ENCODE measurements at regions not wholly inside any gene's neighbourhood (a gene's known extent, or its start where the extent isn't known, plus 50 kb on each side); places are given as distances from the start of the nearest gene placed in this dataset.

DNA sequence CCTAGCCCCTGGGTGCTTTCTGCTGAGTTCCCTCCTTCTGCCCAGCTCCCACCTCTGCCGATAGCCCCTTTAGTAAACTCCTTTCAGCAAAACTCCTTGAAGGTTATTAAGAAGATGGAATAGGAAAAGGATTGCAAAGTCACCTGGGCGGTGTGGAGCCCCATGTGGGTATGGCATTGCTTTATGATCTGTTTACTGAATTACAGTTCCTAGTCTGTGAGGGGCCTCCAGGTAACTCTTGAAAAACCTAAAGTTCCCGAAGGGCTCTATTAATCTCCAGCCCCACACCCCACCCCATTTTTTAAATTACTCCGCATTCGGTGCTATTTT is 116.9 kb upstream of the UXS1 start (continued):
- TF ChIP-seq, protein P1, sequence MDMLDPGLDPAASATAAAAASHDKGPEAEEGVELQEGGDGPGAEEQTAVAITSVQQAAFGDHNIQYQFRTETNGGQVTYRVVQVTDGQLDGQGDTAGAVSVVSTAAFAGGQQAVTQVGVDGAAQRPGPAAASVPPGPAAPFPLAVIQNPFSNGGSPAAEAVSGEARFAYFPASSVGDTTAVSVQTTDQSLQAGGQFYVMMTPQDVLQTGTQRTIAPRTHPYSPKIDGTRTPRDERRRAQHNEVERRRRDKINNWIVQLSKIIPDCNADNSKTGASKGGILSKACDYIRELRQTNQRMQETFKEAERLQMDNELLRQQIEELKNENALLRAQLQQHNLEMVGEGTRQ (IDR thresholded peaks at IDR 0.05; ENCODE audit: borderline replicate concordance, low read depth, low read length), result no peak
- TF ChIP-seq EZH2phosphoT487 (IDR thresholded peaks at IDR 0.05; ENCODE audit: borderline replicate concordance, low read depth), result no peak
- no peak for TF ChIP-seq POLR2AphosphoS5 (IDR thresholded peaks at IDR 0.05; ENCODE audit: low read depth, low read length)
- TF ChIP-seq FOXJ3 (CRISPR knock-in tag; IDR thresholded peaks at IDR 0.05), result no peak
- no peak for TF ChIP-seq ELF1 (IDR thresholded peaks at IDR 0.05)
- TF ChIP-seq MXI1 (IDR thresholded peaks at IDR 0.05; ENCODE audit: low read depth, low read length), result no peak
- TF ChIP-seq NRF1 (IDR thresholded peaks at IDR 0.05; ENCODE audit: low read depth, low read length), result no peak
- no peak for TF ChIP-seq CTCF (IDR thresholded peaks at IDR 0.05)
- no peak for TF ChIP-seq RXRA (IDR thresholded peaks at IDR 0.05; ENCODE audit: borderline replicate concordance, low read depth)

DNA sequence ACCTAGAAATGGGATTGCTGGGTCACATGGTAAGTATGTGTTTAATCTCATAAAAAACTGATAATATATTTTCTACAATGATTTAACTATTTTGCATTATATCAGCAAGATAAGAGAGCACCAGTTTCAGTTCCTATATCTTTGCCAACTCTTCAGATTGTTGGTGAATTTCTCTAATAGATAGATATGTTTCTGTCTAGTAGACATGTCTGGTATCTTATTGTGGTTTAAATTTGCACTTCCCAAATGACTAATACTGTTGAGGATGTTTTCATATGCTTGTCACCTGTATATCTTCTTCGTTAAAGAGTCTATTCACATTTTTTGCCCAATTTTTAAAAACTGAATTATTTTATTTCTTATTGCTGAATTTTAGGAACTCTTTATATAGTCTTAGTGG is 113.8 kb upstream of the UXS1 start:
- Histone ChIP-seq H3K9me3 (no peaks in the 10 kb centered on the region), H3K79me2 (ENCODE audit: insufficient read depth) (no peaks in the 10 kb centered on the region), H4K20me1 (ENCODE audit: insufficient read depth) (no peaks in the 10 kb centered on the region), H3K27me3 (ENCODE audit: insufficient read depth) (no peaks in the 10 kb centered on the region), H3K9me2 (no peaks in the 10 kb centered on the region), H3K4me3 (ENCODE audit: low read depth in 2 of 2, low read length in 1 of 2) (no peak overlapping the region), H3K27ac (ENCODE audit: low read depth in 2 of 2, low read length in 1 of 2) (no peak overlapping the region), H3K4me2 (no peak overlapping the region), H3K4me1 (ENCODE audit: control insufficient read depth in 1 of 2, insufficient read depth in 2 of 2, low read depth in 1 of 2, low read length in 1 of 2) (no peaks in the 10 kb centered on the region; a peak in 1 of 4 replicates), H3K36me3 (replicated peaks in 1 of 2; ENCODE audit: control insufficient read depth in 1 of 2, insufficient read depth in 2 of 2, low read length in 1 of 2) (no peaks in the 10 kb centered on the region), H2AFZ (ENCODE audit: low read depth) (no peak overlapping the region), H3K9ac (no peak overlapping the region), H3F3A (replicated peaks; ENCODE audit: insufficient read depth) (no peaks in the 10 kb centered on the region)
- no peak for TF ChIP-seq CTCF (IDR thresholded peaks at IDR 0.05)
- TF ChIP-seq RCOR1 (IDR thresholded peaks at IDR 0.05; ENCODE audit: low read length), result no peak
- TF ChIP-seq FOXM1 (IDR thresholded peaks at IDR 0.05; ENCODE audit: low read depth), result no peak
- no peak for TF ChIP-seq TAF1 (IDR thresholded peaks at IDR 0.05; ENCODE audit: borderline replicate concordance, low read depth, low read length)
- TF ChIP-seq FOSL2 (IDR thresholded peaks at IDR 0.05; ENCODE audit: borderline replicate concordance, low read depth), result no peak
- no peak for TF ChIP-seq RFX5 (IDR thresholded peaks at IDR 0.05; ENCODE audit: low read length)
- TF ChIP-seq YY1 (IDR thresholded peaks at IDR 0.05; ENCODE audit: low read depth), result no peak
- no peak for TF ChIP-seq TCF12 (IDR thresholded peaks at IDR 0.05)
- TF ChIP-seq, protein P2, sequence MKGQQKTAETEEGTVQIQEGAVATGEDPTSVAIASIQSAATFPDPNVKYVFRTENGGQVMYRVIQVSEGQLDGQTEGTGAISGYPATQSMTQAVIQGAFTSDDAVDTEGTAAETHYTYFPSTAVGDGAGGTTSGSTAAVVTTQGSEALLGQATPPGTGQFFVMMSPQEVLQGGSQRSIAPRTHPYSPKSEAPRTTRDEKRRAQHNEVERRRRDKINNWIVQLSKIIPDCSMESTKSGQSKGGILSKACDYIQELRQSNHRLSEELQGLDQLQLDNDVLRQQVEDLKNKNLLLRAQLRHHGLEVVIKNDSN (IDR thresholded peaks at IDR 0.05; ENCODE audit: borderline replicate concordance, low read depth), result no peak
- no peak for TF ChIP-seq EZH2phosphoT487 (IDR thresholded peaks at IDR 0.05; ENCODE audit: borderline replicate concordance, low read depth)
- TF ChIP-seq, protein P3, sequence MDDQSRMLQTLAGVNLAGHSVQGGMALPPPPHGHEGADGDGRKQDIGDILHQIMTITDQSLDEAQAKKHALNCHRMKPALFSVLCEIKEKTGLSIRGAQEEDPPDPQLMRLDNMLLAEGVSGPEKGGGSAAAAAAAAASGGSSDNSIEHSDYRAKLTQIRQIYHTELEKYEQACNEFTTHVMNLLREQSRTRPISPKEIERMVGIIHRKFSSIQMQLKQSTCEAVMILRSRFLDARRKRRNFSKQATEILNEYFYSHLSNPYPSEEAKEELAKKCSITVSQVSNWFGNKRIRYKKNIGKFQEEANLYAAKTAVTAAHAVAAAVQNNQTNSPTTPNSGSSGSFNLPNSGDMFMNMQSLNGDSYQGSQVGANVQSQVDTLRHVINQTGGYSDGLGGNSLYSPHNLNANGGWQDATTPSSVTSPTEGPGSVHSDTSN (IDR thresholded peaks at IDR 0.05), result no peak
- no peak for TF ChIP-seq TEAD4 (IDR thresholded peaks at IDR 0.05; ENCODE audit: borderline replicate concordance, insufficient read depth)
- 11% methylated on average over 1 of the region's 1 CpG for WGBS (ENCODE audit: low lambda C conversion rate)
- no peak for DNase-seq
- ChIA-PET CTCF (no interaction called here), POLR2A (no interaction called here)

Measured in SK-N-SH (cell line).